Motor neuron (in vitro differentiated cells): ENCODE measurements at regions not wholly inside any gene's neighbourhood (a gene's known extent, or its start where the extent isn't known, plus 50 kb on each side); places are given as distances from the start of the nearest gene placed in this dataset.

ENCODE experiments used
- ATAC-seq, 8 experiments: fragments of 200-7000 bp; cut with Tn5 transposase; replicated peaks in 6 of 8; 2 replicates each; pipeline ENCODE4 v1.8.0; 2021; ENCODE audit warnings: mild to moderate bottlenecking in 8 of 8, moderate library complexity in 8 of 8
- H3K27ac ChIP-seq, 2 donors: fragments of 250-450 bp; sonication (Bioruptor Pico); 2 replicates each; pipeline ENCODE4 v1.9.0; 2021; ENCODE audit warnings: antibody characterized with exemption in 2 of 2, mild to moderate bottlenecking in 2 of 2, moderate library complexity in 1 of 2
- H3K4me1 ChIP-seq, 2 donors: fragments of 250-450 bp; sonication (Bioruptor Pico); replicated peaks in 1 of 2; 2 replicates each; pipeline ENCODE4 v1.6.1; 2021; ENCODE audit warnings: antibody characterized with exemption in 2 of 2, mild to moderate bottlenecking in 2 of 2, moderate library complexity in 1 of 2
- H3K4me3 ChIP-seq, 5 donors: fragments of 250-450 bp; sonication (Bioruptor Pico); 2 replicates each; pipeline ENCODE4 v1.9.0; 2021; ENCODE audit warnings: antibody characterized with exemption in 5 of 5, mild to moderate bottlenecking in 5 of 5, moderate library complexity in 4 of 5
- WGBS, 10 experiments: fragments of 450-650 bp; shearing (Covaris generic); methylation state at CpG; one replicate each; pipeline ENCODE4 v1.0.0; 2022; 5-methylcytosine and 5-hydroxymethylcytosine counted together
- in situ Hi-C, 9 experiments: fragments of 400-800 bp; cut with MboI; loops; one replicate each; pipeline ENCODE4 v1.15.0; 2021; ENCODE audit warnings: low sequenced_read_pairs in 9 of 9, low pct_unique_long_range_greater_than_20kb in 2 of 9; ENCODE audit not compliant: unreplicated experiment in 9 of 9

DNA sequence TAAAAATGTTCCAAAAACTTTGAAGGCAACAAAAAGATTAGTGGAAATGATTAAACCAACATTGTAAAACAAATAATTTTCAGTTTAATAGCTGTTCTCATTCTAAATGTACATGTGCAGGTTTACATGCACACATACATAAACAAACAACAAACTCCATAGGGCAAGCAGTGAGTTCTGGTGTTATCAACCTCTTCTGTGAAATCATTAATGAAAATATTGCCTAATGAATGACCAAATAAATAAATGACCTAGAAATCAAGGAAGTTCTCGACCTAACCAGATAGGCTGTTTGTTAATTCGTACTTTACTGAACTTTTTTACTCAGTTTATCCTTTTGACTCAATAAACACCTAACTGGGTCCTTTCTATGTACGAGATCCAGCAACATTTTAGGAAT is 165.5 kb upstream of the RORB start:
- WGBS, 10 experiments: 0 to 100% (median 79%) methylated on average over 1 to 3 of the region's 3 CpGs; no CpG with 5 or more reads in 1 of the 10 experiments
- Histone ChIP-seq H3K4me3 (no peak overlapping the region), H3K27ac (no peak overlapping the region), H3K4me1 (peaks cover 6 to 28% of the 10 kb centered on the region in 2 donors)
- in situ Hi-C loops: no loop called here
- no peak for ATAC-seq

DNA sequence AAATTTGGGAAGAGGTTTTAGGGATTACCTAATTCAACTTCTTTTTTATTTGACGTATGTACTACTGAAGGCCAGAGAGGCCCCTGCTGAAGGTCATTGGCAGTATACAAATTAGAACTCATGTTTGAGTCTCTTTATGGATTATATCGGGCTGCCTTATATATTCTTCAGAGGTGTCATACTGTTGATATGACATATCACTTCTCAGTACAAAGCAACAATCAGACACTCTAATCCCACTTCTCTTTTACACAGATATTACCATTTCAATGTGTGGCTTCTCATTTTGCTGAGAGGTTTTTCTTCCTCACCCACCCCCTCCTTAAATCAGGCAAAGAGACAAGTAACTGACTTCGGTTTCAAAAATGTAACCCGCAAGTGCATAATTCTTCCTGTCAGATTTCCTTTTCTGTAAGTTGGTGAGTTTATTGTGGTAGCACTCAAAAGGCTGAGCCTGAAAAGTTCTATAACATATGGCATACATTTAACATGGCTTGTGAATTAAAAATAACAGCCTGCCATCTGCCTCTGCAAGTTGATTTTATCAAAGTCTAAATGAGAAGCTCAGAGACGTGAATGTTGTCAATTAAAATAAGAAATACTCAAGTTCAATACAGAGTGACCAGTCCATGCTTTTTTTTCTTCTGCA is 163.6 kb upstream of the RORB start:
- ATAC-seq: peak in 3 of 8 experiments; percentile 22 to 55 (median 47)
- Histone ChIP-seq H3K4me3 (no peak overlapping the region), H3K27ac (no peak overlapping the region), H3K4me1 (peaks cover 9 to 28% of the 10 kb centered on the region in 2 donors)
- WGBS, 10 experiments: 0 to 60% (median 24%) methylated on average over 1 to 5 of the region's 5 CpGs
- in situ Hi-C loops: no loop called here

GRCh38 chr9:74334271-74334670 is 162.9 kb upstream of the RORB start:
- Histone ChIP-seq H3K4me3 (no peak overlapping the region), H3K4me1 (peaks cover 9 to 28% of the 10 kb centered on the region in 2 donors), H3K27ac (no peak overlapping the region)
- peak in 2 of 8 experiments; percentile 56 to 70 for ATAC-seq
- in situ Hi-C loops: no loop called here
- 0 to 100% (median 50%) methylated on average over 1 to 2 of the region's 2 CpGs; no CpG with 5 or more reads in 2 of the 10 experiments for WGBS, 10 experiments

GRCh38 chr9:74336161-74336560 is 161.0 kb upstream of the RORB start:
- 0 to 83% (median 45%) methylated on average over 1 of the region's 1 CpG; no CpG with 5 or more reads in 2 of the 10 experiments for WGBS, 10 experiments

DNA sequence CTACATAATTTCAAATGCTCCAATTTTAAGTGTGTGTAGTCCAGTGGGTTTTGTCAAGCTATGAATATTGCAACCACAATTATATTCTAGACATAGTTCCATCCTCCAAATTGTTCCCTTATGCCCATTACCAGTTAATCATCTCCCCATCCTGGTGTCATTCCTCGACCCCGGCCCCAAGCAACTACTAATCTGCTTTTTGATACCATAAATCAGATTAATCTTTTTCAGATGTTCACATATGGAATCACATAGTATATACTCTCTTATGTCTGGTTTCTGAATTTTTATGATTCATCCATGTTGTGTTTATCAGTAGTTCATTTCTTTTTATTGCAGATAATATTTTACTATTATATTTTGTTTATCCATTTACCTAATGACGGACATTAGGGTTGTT is 148.4 kb upstream of the RORB start:
- WGBS, 10 experiments: 5 to 100% (median 89%) methylated on average over 1 to 3 of the region's 3 CpGs
- ATAC-seq: no peak
- Histone ChIP-seq H3K4me3 (no peak overlapping the region), H3K27ac (no peak overlapping the region), H3K4me1 (no peaks in the 10 kb centered on the region)
- in situ Hi-C loops: no loop called here

More at GRCh38 chr9:74336161-74336560, 161.0 kb upstream of the RORB start:
- no peak overlapping the region for H3K4me3 ChIP-seq
- in situ Hi-C loops: no loop called here
- H3K4me1 ChIP-seq: peaks cover 9 to 28% of the 10 kb centered on the region in 2 donors
- peak in 2 of 8 experiments; percentile 16 for ATAC-seq
- no peak overlapping the region for H3K27ac ChIP-seq

DNA sequence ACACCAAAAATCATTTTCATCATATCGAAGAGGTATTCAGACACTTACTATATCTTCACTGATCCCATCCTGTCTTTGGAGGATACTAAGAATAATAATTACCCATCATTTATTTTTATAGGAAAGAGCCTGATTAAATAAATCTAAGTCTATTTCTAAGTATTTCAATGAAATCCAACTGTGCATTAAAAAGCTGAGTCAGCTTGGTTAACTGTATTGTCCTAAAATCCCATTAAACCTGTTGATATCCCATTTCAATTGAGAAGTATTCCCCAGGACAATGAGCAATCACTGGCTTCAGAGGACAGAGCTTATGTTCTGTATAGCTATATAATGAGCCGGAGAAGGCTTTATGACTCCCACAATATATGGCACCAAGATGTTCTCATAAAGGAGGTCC is 142.0 kb upstream of the RORB start:
- ATAC-seq: no peak
- H3K4me1 ChIP-seq: peaks cover 0 to 6% of the 10 kb centered on the region in 2 donors
- no peak overlapping the region for H3K4me3 ChIP-seq
- H3K27ac ChIP-seq: no peak overlapping the region
- 10 to 100% (median 51%) methylated on average over 1 to 2 of the region's 2 CpGs; no CpG with 5 or more reads in 2 of the 10 experiments for WGBS, 10 experiments
- in situ Hi-C loops: no loop called here

DNA sequence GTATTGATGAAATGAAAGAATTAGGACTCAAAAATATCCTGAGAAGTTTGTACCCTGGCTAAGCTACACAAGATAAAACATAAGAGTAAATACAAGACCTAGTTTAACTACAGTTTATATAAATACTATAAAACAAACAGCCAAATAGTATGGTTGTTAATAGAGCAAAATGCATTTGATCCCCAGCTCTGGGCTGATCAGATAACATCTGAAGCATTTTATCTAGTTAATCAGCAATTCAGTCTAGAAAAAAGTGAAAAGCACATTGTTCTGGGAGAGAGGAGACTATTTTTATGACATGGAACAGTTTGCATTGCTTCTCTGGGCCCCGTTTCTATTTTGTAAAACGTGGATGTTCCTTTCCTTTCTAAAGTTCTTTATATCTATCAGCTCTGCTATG is 139.6 kb upstream of the RORB start:
- WGBS, 10 experiments: 0 to 91% (median 83%) methylated on average over 1 to 2 of the region's 2 CpGs; no CpG with 5 or more reads in 1 of the 10 experiments
- no peak for ATAC-seq
- Histone ChIP-seq H3K27ac (no peak overlapping the region), H3K4me1 (peaks cover 0 to 6% of the 10 kb centered on the region in 2 donors), H3K4me3 (no peak overlapping the region)
- in situ Hi-C loops: no loop called here

- H3K4me3 ChIP-seq: no peak overlapping the region
- ATAC-seq: no peak
- 0 to 100% (median 77%) methylated on average over 2 to 4 of the region's 4 CpGs; no CpG with 5 or more reads in 1 of the 10 experiments for WGBS, 10 experiments
Observed at GRCh38 chr9:74358959-74359358, 138.2 kb upstream of the RORB start.

GRCh38 chr9:74361508-74361907 is 135.6 kb upstream of the RORB start:
- in situ Hi-C loops: no loop called here
- peaks cover 0 to 6% of the 10 kb centered on the region in 2 donors for H3K4me1 ChIP-seq
- 0 to 100% (median 88%) methylated on average over 1 of the region's 1 CpG; no CpG with 5 or more reads in 3 of the 10 experiments for WGBS, 10 experiments
- no peak for ATAC-seq
- no peak overlapping the region for H3K27ac ChIP-seq
- no peak overlapping the region for H3K4me3 ChIP-seq

More at GRCh38 chr9:74358959-74359358, 138.2 kb upstream of the RORB start:
- Histone ChIP-seq H3K4me1 (peaks cover 0 to 6% of the 10 kb centered on the region in 2 donors), H3K27ac (no peak overlapping the region)
- in situ Hi-C loops: no loop called here

- ATAC-seq: no peak
- Histone ChIP-seq H3K4me1 (peaks cover 0 to 6% of the 10 kb centered on the region in 2 donors), H3K4me3 (no peak overlapping the region), H3K27ac (no peak overlapping the region)
- in situ Hi-C loops: no loop called here
- 0 to 90% (median 56%) methylated on average over 1 to 3 of the region's 3 CpGs; no CpG with 5 or more reads in 2 of the 10 experiments for WGBS, 10 experiments
Observed at GRCh38 chr9:74362423-74362822, 134.7 kb upstream of the RORB start.

DNA sequence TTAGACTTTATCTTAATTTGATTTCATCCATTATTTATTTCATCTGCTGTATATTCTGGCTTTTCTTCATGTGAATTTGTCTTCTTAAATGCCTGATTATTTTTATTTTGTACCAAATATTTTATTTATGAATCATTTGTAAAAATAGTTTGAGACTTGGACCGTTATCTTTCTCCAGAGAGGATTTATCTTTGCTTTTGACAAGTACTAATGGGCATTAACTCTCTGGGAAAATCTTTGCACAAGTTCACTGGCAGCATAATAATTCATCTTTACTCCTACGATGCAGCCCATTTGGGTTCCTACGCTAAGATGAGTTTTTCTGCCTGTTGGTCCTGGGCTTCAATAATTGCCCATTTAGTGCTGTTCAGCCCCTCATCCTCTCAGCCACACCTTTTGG is 131.0 kb upstream of the RORB start:
- WGBS, 10 experiments: 32 to 100% (median 71%) methylated on average over 1 to 3 of the region's 3 CpGs; no CpG with 5 or more reads in 1 of the 10 experiments
- Histone ChIP-seq H3K4me3 (no peak overlapping the region), H3K27ac (no peak overlapping the region), H3K4me1 (no peaks in the 10 kb centered on the region)
- ATAC-seq: no peak
- in situ Hi-C loops: no loop called here

DNA sequence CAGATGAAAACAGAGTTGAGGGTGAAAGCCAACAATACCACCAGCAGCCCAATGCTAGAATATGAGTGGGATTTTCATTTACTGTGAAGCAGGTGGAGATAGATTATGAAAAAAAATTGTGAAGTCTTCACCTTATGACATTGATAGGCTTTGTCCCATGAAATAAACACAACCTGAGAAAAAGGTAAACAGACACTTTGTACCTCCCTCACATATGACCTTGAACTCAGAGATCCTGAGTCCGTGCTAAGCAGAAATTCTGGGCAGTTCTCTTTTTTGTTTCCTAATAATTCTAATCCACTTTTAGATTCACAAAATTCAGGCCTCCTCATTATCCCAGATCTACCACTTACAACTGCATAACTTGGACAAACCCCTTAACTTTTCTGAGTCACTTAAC is 127.3 kb upstream of the RORB start:
- Histone ChIP-seq H3K4me1 (no peaks in the 10 kb centered on the region), H3K4me3 (no peak overlapping the region), H3K27ac (no peak overlapping the region)
- ATAC-seq: no peak
- WGBS, 10 experiments: 0 to 92% (median 20%) methylated on average over 1 of the region's 1 CpG; no CpG with 5 or more reads in 3 of the 10 experiments
- in situ Hi-C loops: no loop called here

- Histone ChIP-seq H3K27ac (no peak overlapping the region), H3K4me3 (no peak overlapping the region), H3K4me1 (no peaks in the 10 kb centered on the region)
- ATAC-seq: no peak
- in situ Hi-C loops: no loop called here
Observed at GRCh38 chr9:74373348-74373747, 123.8 kb upstream of the RORB start.

- Histone ChIP-seq H3K27ac (no peak overlapping the region), H3K4me1 (no peaks in the 10 kb centered on the region), H3K4me3 (no peak overlapping the region)
- peak in 6 of 8 experiments; percentile 33 to 81 (median 42) for ATAC-seq
- in situ Hi-C loops: no loop called here
- WGBS, 10 experiments: 0 to 100% (median 38%) methylated on average over 1 to 2 of the region's 2 CpGs; no CpG with 5 or more reads in 1 of the 10 experiments
Observed at GRCh38 chr9:74379718-74380117, 117.4 kb upstream of the RORB start.
